H1 (cell line): ENCODE measurements at regions not wholly inside any gene's neighbourhood (a gene's known extent, or its start where the extent isn't known, plus 50 kb on each side); places are given as distances from the start of the nearest gene placed in this dataset.

ENCODE experiments used
- CTCF ChIA-PET: fragments of 300-600 bp; sonication (Branson Sonifier 250); formaldehyde crosslinking; loops from one replicate; lab custom pipeline; 2021; ENCODE audit not compliant: partially characterized antibody; lab: Charles Lee
- POLR2A ChIA-PET: fragments of 300-600 bp; sonication (Branson Sonifier 250); formaldehyde crosslinking; loops from one replicate; lab custom pipeline; 2021; ENCODE audit warnings: inconsistent platforms; ENCODE audit not compliant: partially characterized antibody; lab: Charles Lee
- DNase-seq, 2 experiments: peaks; one replicate each; pipeline versions ENCODE4 v3.0.0 to v3.0.0-alpha.2; 2010 to 2022; ENCODE audit warnings: low spot score in 2 of 2, low read depth in 1 of 2, mixed read lengths in 1 of 2
- FAIRE-seq: peaks from 2 replicates; lab custom pipeline; 2011; peaks lifted over from hg19 to GRCh38; lab: Jason Lieb, UNC
- H2AFZ ChIP-seq: 2 replicates; pipeline ENCODE4 v1.8.1; 2012; ENCODE audit warnings: low read length, inconsistent platforms
- H2AK5ac ChIP-seq: 2 replicates; pipeline ENCODE4 v1.6.1; 2013; ENCODE audit warnings: low read depth, low read length
- H2BK120ac ChIP-seq: replicated peaks from 2 replicates; pipeline ENCODE3; 2013; ENCODE audit warnings: low read depth, low read length, inconsistent platforms
- H2BK12ac ChIP-seq: 2 replicates; pipeline ENCODE4 v1.6.1; 2013; ENCODE audit warnings: low read depth, low read length
- H2BK15ac ChIP-seq: 2 replicates; pipeline ENCODE4 v1.6.1; 2013; ENCODE audit warnings: low read length
- H2BK20ac ChIP-seq: 2 replicates; pipeline ENCODE4 v1.6.1; 2013; ENCODE audit warnings: low read length
- H2BK5ac ChIP-seq: 2 replicates; pipeline ENCODE4 v1.6.1; 2013; ENCODE audit warnings: low read depth, low read length
- H3K14ac ChIP-seq: 2 replicates; pipeline ENCODE4 v1.6.1; 2013; ENCODE audit warnings: inconsistent platforms; ENCODE audit not compliant: insufficient read length
- H3K18ac ChIP-seq: 2 replicates; pipeline ENCODE4 v1.6.1; 2013; ENCODE audit warnings: low read length; ENCODE audit errors: extremely low read depth
- H3K23ac ChIP-seq: 2 replicates; pipeline ENCODE4 v1.6.1; 2013; ENCODE audit warnings: inconsistent platforms; ENCODE audit not compliant: insufficient read length
- H3K23me2 ChIP-seq: 2 replicates; pipeline ENCODE4 v1.6.1; 2013; ENCODE audit warnings: low read depth, low read length
- H3K27ac ChIP-seq: 2 replicates; pipeline ENCODE4 v1.6.1; 2011; ENCODE audit warnings: low read depth, low read length, inconsistent platforms
- H3K27me3 ChIP-seq, 4 experiments: replicated peaks in 1 of 4; 1 replicate in 1 of 4; 2 replicates in 3 of 4; pipeline versions ENCODE4 v1.6.1 to v1.8.1; 2011 to 2013; ENCODE audit warnings: low read length in 3 of 4, mild to moderate bottlenecking in 3 of 4, inconsistent platforms in 2 of 4, mixed read lengths in 2 of 4, moderate library complexity in 1 of 4; ENCODE audit not compliant: control insufficient read depth in 3 of 4, insufficient read depth in 3 of 4; ENCODE audit errors: extremely low read depth in 1 of 4
- H3K36me3 ChIP-seq, 4 experiments: 2 replicates each; pipeline versions ENCODE4 v1.6.1 to v1.8.1; 2011 to 2013; ENCODE audit warnings: mild to moderate bottlenecking in 4 of 4, low read length in 3 of 4, moderate library complexity in 2 of 4, control low read depth in 1 of 4, inconsistent platforms in 1 of 4; ENCODE audit not compliant: insufficient read depth in 4 of 4, control insufficient read depth in 2 of 4
- H3K4ac ChIP-seq: replicated peaks from 2 replicates; pipeline ENCODE3; 2013; ENCODE audit warnings: low read length, low read depth, mixed read lengths, inconsistent platforms; ENCODE audit not compliant: insufficient read length
- H3K4me1 ChIP-seq, 4 experiments: replicated peaks in 1 of 4; 1 replicate in 1 of 4; 2 replicates in 3 of 4; pipeline versions ENCODE4 v1.6.1 to v1.8.1; 2011 to 2013; ENCODE audit warnings: low read length in 3 of 4, inconsistent platforms in 2 of 4, mixed read lengths in 1 of 4; ENCODE audit not compliant: insufficient read depth in 4 of 4, control insufficient read depth in 3 of 4
- H3K4me2 ChIP-seq, 2 experiments: 2 replicates each; pipeline versions ENCODE4 v1.6.1 to v1.8.1; 2011 to 2013; ENCODE audit warnings: low read depth in 2 of 2, low read length in 2 of 2, control low read depth in 1 of 2, inconsistent platforms in 1 of 2, mild to moderate bottlenecking in 1 of 2; ENCODE audit not compliant: insufficient read depth in 1 of 2
- H3K4me3 ChIP-seq, 4 experiments: fragments of 200-600, 300-600 bp in 1 of 4; sonication (generic), shearing (Covaris generic), sonication (Bioruptor Twin) in 1 of 4; 2 replicates each; pipeline versions ENCODE4 v1.5.1 to v1.8.1; 2011 to 2016; ENCODE audit warnings: low read length in 4 of 4, low read depth in 3 of 4, control low read depth in 2 of 4, inconsistent platforms in 2 of 4, mild to moderate bottlenecking in 2 of 4, mixed read lengths in 1 of 4, moderate library complexity in 1 of 4; ENCODE audit not compliant: insufficient read depth in 2 of 4; ENCODE audit errors: extremely low read depth in 1 of 4
- H3K56ac ChIP-seq: replicated peaks from 2 replicates; pipeline ENCODE3; 2013; ENCODE audit warnings: low read depth, mild to moderate bottlenecking, mixed read lengths, low read length, inconsistent platforms; ENCODE audit not compliant: insufficient read length
- H3K79me1 ChIP-seq: 2 replicates; pipeline ENCODE4 v1.6.1; 2013; ENCODE audit warnings: low read depth, low read length, control low read depth
- H3K79me2 ChIP-seq, 2 experiments: 2 replicates each; pipeline versions ENCODE4 v1.6.1 to v1.8.1; 2012 to 2013; ENCODE audit warnings: low read length in 2 of 2, mild to moderate bottlenecking in 2 of 2, inconsistent platforms in 1 of 2; ENCODE audit not compliant: insufficient read depth in 2 of 2, control insufficient read depth in 1 of 2
- H3K9ac ChIP-seq, 4 experiments: replicated peaks in 1 of 4; 1 replicate in 1 of 4; 2 replicates in 3 of 4; pipeline versions ENCODE4 v1.6.1 to v1.8.1; 2011 to 2013; ENCODE audit warnings: low read depth in 3 of 4, low read length in 3 of 4, control low read depth in 2 of 4, mild to moderate bottlenecking in 2 of 4, moderate library complexity in 2 of 4, inconsistent platforms in 1 of 4; ENCODE audit errors: extremely low read depth in 1 of 4
- H3K9me3 ChIP-seq, 2 experiments: 2 replicates each; pipeline versions ENCODE4 v1.6.1 to v1.8.1; 2012 to 2013; ENCODE audit warnings: mild to moderate bottlenecking in 2 of 2, moderate library complexity in 2 of 2, control low read depth in 1 of 2, inconsistent platforms in 1 of 2, low read depth in 1 of 2, low read length in 1 of 2, mixed read lengths in 1 of 2; ENCODE audit not compliant: insufficient read depth in 2 of 2
- H4K20me1 ChIP-seq, 2 experiments: replicated peaks in 1 of 2; 2 replicates each; pipeline versions ENCODE3 to v1.8.1; 2011 to 2013; ENCODE audit warnings: inconsistent platforms in 2 of 2, low read length in 2 of 2, mild to moderate bottlenecking in 1 of 2; ENCODE audit not compliant: insufficient read depth in 2 of 2, control insufficient read depth in 1 of 2
- H4K5ac ChIP-seq: 2 replicates; pipeline ENCODE4 v1.6.1; 2013; ENCODE audit warnings: low read length, low read depth, mixed read lengths, inconsistent platforms; ENCODE audit not compliant: insufficient read length
- H4K8ac ChIP-seq: 2 replicates; pipeline ENCODE4 v1.8.0; 2013; ENCODE audit warnings: mild to moderate bottlenecking, moderate library complexity, low read length, inconsistent platforms; ENCODE audit not compliant: insufficient read depth; ENCODE audit errors: extremely low read depth
- H4K91ac ChIP-seq: replicated peaks from 2 replicates; pipeline ENCODE3; 2013; ENCODE audit warnings: low read length, mixed read lengths, inconsistent platforms; ENCODE audit not compliant: insufficient read length
- MAFK ChIP-seq: IDR thresholded peaks from 2 replicates; pipeline ENCODE4 v1.6.1; 2012; ENCODE audit warnings: low read depth, mild to moderate bottlenecking, improper control_type of control experiment, low read length
- SAP30 ChIP-seq: fragments of 300-600 bp; sonication (generic); IDR thresholded peaks from 2 replicates; pipeline ENCODE4 v1.7.1; 2012; ENCODE audit warnings: low read length, moderate library complexity, mild to moderate bottlenecking, inconsistent platforms; ENCODE audit not compliant: insufficient read depth, insufficient replicate concordance
- ZNF274 ChIP-seq: IDR thresholded peaks from 2 replicates; pipeline ENCODE4 v1.7.0; 2012; ENCODE audit warnings: low read length, borderline replicate concordance; ENCODE audit errors: extremely low read depth
- WGBS, 2 experiments: shearing (Covaris generic) in 1 of 2; methylation state at CpG; one replicate each; pipeline versions ENCODE4 v1.1.6 to v1.1.7; 2013 to 2015; ENCODE audit warnings: low lambda C conversion rate in 2 of 2, mixed read lengths in 2 of 2, inconsistent platforms in 1 of 2, low coverage in 1 of 2, missing lambda C conversion rate in 1 of 2; ENCODE audit not compliant: insufficient replicate concordance in 2 of 2, insufficient coverage in 1 of 2, insufficient read length in 1 of 2; ENCODE audit errors: extremely low coverage in 1 of 2, missing lambda C conversion rate in 1 of 2; 5-methylcytosine and 5-hydroxymethylcytosine counted together

DNA sequence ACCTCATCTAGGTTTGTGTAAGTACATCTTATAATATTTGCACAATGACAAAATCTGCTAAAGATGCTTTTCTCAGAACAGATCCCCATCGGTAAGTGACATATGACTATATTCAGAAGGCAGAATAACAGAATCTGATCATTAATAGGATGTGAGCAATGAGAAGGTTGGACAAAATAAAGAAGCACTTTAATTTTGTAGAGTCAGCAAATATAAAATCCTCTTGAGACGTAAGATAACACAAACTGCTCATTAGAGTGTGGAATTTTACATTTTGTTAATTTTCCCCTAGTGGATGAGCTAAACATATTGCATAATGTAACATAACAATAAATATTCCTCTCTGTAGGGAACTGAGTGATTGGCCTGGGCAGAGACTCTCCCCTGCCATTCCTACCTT is 658.4 kb upstream of the ZP4 start:
- Histone ChIP-seq H3K4ac (no peak overlapping the region), H3K27ac (no peak overlapping the region), H4K20me1 (no peaks in the 10 kb centered on the region), H4K8ac (no peak overlapping the region), H2BK20ac (no peak overlapping the region), H3K18ac (no peak overlapping the region), H3K14ac (no peak overlapping the region), H3K56ac (no peak overlapping the region), H3K4me3 (no peak overlapping the region), H3K4me1 (no peaks in the 10 kb centered on the region), H2BK12ac (no peak overlapping the region), H3K79me2 (no peaks in the 10 kb centered on the region), H3K9ac (no peak overlapping the region), H3K23me2 (no peaks in the 10 kb centered on the region), H3K27me3 (no peaks in the 10 kb centered on the region), H2AFZ (no peak overlapping the region), H2BK15ac (no peak overlapping the region), H2BK5ac (no peak overlapping the region), H4K5ac (no peak overlapping the region), H2AK5ac (no peak overlapping the region), H3K23ac (no peak overlapping the region), H3K36me3 (no peaks in the 10 kb centered on the region; a peak in 1 of 8 replicates), H3K4me2 (no peak overlapping the region), H2BK120ac (no peak overlapping the region), H3K9me3 (peaks cover 0 to 14% of the 10 kb centered on the region in 2 experiments; a peak in 2 of 4 replicates), H4K91ac (no peak overlapping the region), H3K79me1 (no peaks in the 10 kb centered on the region)
- POLR2A ChIA-PET = no interaction called here
- 70% methylated on average over 2 of the region's 2 CpGs; no CpG with 5 or more reads in 1 of the 2 experiments for WGBS, 2 experiments
- DNase-seq (no peak), FAIRE-seq (no peak)
- CTCF ChIA-PET = no interaction called here
- TF ChIP-seq ZNF274 = no peak
- TF ChIP-seq SAP30 = no peak
- TF ChIP-seq MAFK = peak; percentile 53; the same call in 1 of the 2 replicates
